ENCODE measurements at regions not wholly inside any gene's neighbourhood (a gene's known extent, or its start where the extent isn't known, plus 50 kb on each side); places are given as distances from the start of the nearest gene placed in this dataset.
"Not testable (repeated sequence)": the region's sequence is repeated elsewhere in the genome, so short reads cannot be mapped to it uniquely, and the experiment has no call there.

DNA sequence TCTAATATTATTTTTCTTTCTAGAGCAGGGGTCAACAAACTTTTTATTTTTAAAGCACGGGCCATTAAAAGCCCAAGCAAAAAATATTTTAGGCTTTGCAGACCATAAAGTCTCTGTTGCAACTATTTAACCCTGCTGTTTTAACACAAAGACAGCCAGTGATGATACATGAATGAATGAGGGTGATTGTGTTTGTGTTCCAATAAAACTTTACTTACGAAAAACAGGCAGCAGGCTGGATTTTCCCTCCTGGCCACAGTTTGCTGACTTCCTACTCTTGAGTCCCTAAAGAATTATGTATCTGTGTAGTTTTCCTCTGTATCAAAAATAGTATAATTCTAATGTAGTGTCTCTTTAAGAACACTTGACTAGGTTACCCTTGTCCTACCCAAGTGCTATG is 402.0 kb downstream of the ADCYAP1 start:
- no peak for FAIRE-seq

GRCh38 chr18:1308686-1309085 is 404.0 kb downstream of the ADCYAP1 start:
- FAIRE-seq = no peak

- FAIRE-seq = no peak
Measured at GRCh38 chr18:1311376-1311775, 406.7 kb downstream of the ADCYAP1 start.

- FAIRE-seq = not testable (repeated sequence)
Measured at GRCh38 chr18:1335345-1335744, 430.7 kb downstream of the ADCYAP1 start.

- no peak for FAIRE-seq
Measured at GRCh38 chr18:1350931-1351450, 446.3 kb downstream of the ADCYAP1 start.

GRCh38 chr18:1353025-1353424 is 448.4 kb downstream of the ADCYAP1 start:
- FAIRE-seq = no peak

GRCh38 chr18:1357724-1358123 is 453.1 kb downstream of the ADCYAP1 start:
- no peak for FAIRE-seq

DNA sequence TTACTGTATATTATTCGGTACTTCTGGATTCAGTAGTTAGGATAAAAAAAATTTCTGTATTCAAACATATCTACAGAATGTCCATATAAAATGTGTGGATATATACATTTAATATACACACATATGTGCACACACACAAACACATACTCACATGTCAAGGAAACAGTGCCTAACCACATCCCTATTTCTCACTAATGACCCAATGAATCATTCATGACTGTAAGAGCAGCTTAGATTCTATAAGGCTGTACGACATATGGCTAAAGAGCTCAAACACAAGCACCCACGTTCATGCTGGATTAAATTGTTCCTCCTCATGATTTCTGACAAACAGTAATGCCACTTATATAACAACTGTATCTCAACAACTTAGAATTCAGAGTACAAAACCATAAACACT is 457.3 kb downstream of the ADCYAP1 start:
- FAIRE-seq = no peak

- no peak for FAIRE-seq
Measured at GRCh38 chr18:1370552-1370951, 465.9 kb downstream of the ADCYAP1 start.

- no peak for FAIRE-seq
Measured at GRCh38 chr18:1371724-1372123, 467.1 kb downstream of the ADCYAP1 start.

DNA sequence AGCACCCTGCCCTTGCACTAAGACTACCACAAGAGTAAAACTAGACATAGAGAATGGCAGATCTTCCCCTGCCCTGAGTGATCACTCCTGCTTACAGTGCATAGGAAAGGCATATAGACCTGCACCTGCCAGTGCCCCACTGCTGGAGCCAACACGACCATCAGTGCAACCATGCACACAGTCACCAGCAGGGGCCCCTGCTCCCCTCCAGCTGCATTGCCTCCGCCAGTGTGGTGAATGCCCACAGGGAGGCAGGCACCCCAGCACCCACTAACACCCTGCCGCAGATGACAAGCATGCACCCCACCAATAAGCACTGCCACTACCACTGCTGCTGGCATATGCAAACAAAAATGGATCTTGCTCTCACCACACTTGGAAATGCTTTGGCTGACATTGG is 478.8 kb downstream of the ADCYAP1 start:
- FAIRE-seq = no peak

- FAIRE-seq = not testable (repeated sequence)
Measured at GRCh38 chr18:1388468-1388867, 483.8 kb downstream of the ADCYAP1 start.

GRCh38 chr18:1392046-1392445 is 487.4 kb downstream of the ADCYAP1 start:
- no peak for FAIRE-seq

DNA sequence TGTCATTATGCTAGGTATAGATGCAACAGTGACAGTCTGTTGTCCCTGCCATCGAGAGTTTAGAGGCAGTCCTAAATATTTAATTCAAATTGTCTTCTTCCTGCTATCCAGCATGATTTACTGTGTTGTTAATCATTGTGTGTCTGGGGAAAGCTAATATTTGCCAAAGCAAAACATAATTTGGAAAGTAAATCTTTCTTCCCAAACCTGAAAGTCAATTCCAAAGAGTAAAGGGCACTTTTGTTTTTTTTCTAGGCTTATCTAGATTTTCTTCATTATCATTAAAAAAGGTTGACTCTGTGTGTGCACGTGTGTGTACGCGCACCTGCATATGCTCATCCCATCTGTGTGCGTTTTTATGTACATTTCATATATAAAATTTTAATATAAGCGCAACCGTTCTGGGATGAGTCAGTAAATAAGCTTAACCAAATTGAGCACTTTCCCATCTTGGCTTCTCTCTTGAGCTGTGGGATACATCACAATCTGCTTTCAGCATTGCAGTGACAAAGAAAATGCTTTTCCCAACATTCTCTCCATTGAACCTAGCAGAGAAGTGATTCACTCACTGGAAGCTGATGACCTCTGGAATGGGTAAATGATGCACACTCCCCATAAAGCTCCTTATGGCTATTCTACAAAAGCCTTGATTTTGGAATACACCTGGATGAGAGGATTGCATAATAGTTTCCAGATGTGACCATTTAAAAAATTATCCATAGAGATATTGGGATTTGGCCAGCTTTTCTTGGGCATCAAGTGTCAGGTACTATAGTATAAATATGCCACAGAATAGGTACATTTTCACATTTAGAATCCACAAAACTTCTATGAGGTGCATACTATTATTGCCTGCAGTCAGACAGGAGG is 488.4 kb downstream of the ADCYAP1 start:
- no peak for FAIRE-seq

GRCh38 chr18:1393929-1394328 is 489.3 kb downstream of the ADCYAP1 start:
- no peak for FAIRE-seq

- FAIRE-seq = no peak
Measured at GRCh38 chr18:1394426-1394825, 489.8 kb downstream of the ADCYAP1 start.

DNA sequence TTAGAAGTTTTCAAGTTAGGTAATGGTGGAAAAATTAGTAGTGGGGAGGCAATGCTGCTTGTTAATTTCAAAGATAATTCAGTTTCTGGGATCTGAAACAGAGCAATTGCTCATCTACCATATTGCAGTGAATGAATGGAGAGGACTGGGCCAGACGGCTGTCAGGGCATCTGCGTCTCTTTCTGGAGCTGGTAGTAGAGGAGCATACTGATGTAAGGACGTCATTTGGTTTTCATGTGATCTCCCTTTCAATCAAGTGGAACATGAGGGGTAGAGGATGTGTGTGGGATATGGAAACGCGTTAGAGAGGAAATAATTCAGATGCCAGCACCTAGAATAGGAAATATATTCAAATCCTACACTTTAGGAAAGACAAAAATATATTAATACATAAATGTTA is 490.3 kb downstream of the ADCYAP1 start:
- no peak for FAIRE-seq

GRCh38 chr18:1408376-1408775 is 503.7 kb downstream of the ADCYAP1 start:
- no peak for FAIRE-seq

DNA sequence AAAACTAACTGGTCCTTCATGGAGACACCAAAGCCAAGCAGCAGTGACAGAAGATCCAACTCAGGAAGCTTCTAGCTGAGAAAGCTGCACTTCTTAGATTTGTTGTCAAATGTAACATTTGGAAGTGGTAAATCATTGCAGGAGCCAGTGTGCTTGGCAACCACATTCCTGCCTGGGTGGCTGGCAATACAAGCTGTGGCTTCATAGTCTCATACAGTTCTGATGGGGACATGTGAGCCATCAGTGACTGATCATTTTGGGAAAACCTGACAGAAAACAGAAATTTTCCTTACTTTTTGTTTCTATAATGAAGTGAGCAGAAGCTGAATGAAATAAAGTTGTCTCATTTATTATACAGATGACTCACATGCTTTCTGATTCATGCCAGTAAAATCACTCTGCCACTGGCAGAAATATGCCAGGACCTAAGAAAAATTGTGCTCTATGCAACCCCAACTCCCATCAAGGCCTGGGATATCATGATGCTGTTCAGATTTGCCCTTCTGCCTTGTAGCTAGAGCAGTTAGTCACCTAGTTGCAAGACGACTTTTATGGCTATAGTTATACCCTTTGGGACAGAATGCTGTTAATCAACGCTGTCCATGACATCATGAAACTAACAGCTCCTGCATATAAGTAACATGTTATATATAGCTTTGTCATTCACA is 508.1 kb downstream of the ADCYAP1 start:
- no peak for FAIRE-seq

DNA sequence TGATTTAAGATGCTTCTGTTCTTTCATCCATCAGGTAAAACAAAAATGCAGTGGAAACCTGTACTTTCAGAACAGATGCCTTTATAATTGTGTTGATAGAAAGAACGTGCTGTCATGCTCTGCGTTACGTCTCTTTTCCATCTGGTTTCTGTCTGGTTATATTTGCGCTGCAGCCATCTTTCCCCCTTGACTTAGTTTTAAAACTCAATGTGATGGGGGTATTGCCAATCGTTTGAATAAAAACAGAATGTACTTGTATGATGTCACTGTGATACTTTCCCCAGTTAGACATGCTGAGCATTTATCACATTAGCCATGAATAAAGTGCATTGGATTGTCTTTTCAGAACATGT is 508.6 kb downstream of the ADCYAP1 start:
- no peak for FAIRE-seq

DNA sequence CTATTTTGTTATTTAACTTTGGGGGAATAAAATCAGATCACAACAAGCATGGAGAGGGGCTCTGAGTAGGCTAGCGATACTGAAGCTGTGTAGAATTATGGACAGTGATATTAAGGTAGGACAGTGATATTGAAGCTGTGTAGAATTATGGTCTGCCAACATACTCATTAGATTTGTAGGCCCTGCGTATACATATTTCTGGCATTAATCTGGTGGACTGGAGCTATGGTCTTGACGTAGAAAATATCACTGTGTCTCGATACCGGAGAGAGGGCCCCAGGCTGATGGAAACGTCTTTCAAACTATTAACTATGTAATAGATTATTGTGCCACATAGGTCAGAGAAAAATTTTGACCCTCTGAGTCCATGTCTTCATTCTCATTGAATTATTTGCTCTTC is 511.4 kb downstream of the ADCYAP1 start:
- no peak for FAIRE-seq

- FAIRE-seq = no peak
Measured at GRCh38 chr18:1421502-1421901, 516.8 kb downstream of the ADCYAP1 start.

GRCh38 chr18:1422634-1423033 is 518.0 kb downstream of the ADCYAP1 start:
- no peak for FAIRE-seq

- no peak for FAIRE-seq
Measured at GRCh38 chr18:1425679-1426078, 521.0 kb downstream of the ADCYAP1 start.
